GM19468 (cell line): ENCODE measurements at regions not wholly inside any gene's neighbourhood (a gene's known extent, or its start where the extent isn't known, plus 50 kb on each side); places are given as distances from the start of the nearest gene placed in this dataset.

ENCODE experiments used
- ATAC-seq: cut with Tn5 transposase; IDR thresholded peaks from one replicate; pipeline ENCODE4 v1.9.1; 2021; ENCODE audit warnings: mild to moderate bottlenecking, moderate library complexity, moderate number of reproducible peaks; ENCODE audit not compliant: unreplicated experiment; ENCODE audit errors: extremely low read depth

DNA sequence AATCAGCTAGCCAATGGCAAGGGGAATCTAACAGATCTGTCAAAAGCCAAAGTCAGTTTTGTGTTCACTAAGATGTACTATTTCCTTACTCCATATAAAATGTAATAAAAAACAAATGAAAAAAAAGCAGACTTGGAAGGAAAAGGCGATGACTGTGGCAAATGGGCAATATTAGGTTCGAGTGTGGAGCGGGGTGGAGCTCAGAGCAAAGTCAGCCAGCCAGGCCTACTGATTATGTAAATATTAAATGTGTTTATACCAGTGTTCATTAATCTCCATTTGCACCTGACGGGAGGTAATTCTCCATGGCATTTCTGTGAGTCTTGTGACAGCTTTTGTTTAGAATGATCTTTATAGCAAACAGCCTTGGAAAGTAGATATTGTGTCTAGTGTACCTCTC is 96.2 kb upstream of the KCNMB2 start:
- ATAC-seq: no peak

DNA sequence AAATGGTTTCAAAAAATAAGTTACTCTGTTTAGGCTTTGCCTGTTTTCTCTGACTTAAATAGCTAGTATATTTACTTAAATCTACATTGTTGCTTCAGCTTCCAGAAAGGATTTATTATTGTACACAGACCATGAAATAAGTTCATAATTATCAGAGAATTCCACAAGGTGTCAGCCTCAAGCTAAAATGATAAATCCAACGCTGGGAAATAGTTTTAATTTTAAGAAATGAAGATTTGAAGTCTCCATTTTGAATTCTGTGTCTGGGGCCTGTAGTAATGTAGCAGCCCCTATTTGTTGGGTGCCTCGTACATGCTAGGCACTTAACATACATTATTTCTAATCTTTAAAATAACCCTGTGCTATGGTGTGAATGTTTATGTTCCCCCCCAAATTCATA is 92.6 kb upstream of the KCNMB2 start:
- no peak for ATAC-seq

GRCh38 chr3:178445139-178445538 is 91.1 kb upstream of the KCNMB2 start:
- ATAC-seq: no peak

GRCh38 chr3:178446059-178446458 is 90.2 kb upstream of the KCNMB2 start:
- ATAC-seq: no peak

- ATAC-seq: no peak
Observed at GRCh38 chr3:178450476-178450875, 85.8 kb upstream of the KCNMB2 start.

GRCh38 chr3:178451799-178452198 is 84.4 kb upstream of the KCNMB2 start:
- no peak for ATAC-seq

DNA sequence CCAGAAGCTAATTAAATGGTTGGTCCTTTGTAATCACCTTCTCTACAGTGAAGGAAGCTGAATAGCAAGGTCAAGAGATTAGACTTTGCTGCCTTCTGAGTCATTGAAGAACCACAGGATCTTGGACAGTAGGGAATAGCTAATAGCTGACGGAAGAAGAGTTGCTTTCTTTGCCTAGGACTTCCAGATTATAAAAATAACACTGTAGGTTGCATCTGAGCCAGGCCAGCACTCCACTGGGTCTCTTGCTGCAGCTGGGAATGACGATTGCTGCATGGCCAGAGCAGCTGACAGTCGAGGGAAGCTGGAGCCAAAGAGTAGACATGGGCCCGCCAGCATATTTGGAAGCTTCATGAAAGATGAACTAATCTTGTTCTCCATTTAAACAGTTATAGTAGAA is 81.5 kb upstream of the KCNMB2 start:
- no peak for ATAC-seq

DNA sequence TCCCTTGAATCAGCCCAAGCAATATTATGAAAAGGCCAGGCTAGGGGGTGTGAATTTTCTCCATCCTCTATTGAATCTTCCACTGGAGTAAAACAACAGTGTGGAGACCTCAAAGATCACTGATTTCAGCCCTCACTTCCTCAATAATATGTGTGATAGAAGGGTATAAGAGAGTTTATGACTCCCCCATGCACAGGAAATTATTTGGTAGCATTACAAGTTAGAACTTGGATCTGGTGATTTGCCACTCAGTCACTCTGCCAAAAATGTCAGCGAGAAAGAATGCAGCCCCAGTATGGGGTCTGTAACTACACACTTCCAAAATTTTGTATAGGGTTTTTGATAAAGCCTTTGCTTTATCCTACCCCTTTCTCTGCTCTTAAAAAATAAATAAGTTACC is 81.0 kb upstream of the KCNMB2 start:
- no peak for ATAC-seq

- no peak for ATAC-seq
Observed at GRCh38 chr3:178455946-178456345, 80.3 kb upstream of the KCNMB2 start.

DNA sequence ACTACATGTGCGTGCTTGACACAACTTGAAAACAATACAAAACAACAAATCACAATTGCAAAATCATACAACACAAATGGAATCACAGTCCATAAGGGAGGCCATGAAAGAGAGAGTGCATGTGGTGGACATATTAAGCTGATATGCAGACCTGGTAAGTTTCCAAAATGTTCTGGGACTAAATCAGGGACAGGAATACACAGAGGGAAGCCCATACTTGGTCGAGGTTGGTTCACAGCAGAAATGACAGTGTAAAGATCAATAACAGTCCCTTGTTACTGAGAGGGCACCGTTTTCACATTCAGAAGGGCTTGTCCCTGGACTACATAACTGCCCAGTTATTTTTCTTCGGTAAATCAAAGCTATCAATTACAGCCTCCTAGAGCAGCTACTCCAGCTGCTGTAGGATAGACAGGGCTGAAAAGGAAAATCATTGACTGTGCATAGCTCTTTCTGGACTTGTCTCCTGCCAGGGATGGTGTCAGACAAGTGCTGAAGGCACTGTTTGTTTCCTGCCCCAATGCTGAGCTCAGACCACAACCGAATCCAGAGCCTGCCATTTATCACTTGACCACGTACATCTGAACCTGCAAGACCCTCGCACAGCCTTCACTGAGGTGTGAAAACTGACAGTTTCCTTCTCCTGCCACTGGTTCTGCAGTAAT is 79.5 kb upstream of the KCNMB2 start:
- no peak for ATAC-seq

DNA sequence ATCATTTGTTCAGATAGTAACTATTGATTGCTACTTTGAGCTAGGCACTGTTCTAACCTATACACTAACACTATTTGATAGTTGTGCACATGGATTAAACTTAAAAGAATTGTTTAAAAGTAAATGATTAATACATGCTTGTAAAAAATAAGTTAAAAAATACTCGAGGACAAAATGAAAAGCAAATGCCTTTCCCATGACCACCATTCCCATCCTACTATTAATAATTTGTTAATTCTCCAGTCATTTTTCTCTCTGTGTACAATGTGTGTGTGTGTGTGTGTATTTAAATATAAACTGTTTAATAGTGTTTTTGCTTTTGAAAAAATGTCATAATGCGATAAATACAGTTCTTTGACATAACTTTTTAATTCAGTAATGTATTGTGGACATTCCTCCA is 78.7 kb upstream of the KCNMB2 start:
- no peak for ATAC-seq

DNA sequence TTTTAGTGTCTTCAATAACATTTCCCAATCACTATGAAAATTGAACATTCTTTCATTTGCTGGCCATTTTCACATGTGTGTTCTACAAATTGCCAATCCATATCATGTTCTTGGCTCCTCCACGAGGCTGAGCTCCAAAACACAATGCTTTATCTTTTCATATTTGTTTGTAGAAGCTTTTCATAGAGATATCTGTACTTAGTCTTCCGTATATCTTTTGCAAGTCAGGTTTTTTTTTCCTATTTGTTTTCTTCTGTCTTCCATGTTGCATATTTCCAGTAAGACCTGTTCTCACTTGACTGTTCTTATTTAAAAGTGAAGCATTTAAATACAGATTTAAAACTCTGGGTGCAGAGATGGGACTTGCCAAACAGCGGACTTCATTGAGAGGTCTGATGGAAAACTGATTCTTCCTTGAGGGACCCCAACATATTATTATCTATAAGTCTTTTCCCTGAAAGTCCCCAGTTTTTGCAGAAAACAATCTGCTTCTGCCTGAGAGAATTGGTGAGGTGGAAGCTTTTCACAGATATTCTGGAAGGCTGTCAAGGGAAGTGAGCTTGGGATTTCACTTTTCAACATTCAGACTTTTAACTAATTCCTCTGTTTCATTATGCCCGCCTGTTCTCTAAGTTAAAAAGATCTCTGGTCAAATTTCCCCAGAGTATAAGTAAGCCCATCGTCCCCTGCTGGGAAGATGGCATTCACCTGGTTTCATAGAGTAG is 77.8 kb upstream of the KCNMB2 start:
- ATAC-seq: no peak

- no peak for ATAC-seq
Observed at GRCh38 chr3:178459038-178459410, 77.2 kb upstream of the KCNMB2 start.

DNA sequence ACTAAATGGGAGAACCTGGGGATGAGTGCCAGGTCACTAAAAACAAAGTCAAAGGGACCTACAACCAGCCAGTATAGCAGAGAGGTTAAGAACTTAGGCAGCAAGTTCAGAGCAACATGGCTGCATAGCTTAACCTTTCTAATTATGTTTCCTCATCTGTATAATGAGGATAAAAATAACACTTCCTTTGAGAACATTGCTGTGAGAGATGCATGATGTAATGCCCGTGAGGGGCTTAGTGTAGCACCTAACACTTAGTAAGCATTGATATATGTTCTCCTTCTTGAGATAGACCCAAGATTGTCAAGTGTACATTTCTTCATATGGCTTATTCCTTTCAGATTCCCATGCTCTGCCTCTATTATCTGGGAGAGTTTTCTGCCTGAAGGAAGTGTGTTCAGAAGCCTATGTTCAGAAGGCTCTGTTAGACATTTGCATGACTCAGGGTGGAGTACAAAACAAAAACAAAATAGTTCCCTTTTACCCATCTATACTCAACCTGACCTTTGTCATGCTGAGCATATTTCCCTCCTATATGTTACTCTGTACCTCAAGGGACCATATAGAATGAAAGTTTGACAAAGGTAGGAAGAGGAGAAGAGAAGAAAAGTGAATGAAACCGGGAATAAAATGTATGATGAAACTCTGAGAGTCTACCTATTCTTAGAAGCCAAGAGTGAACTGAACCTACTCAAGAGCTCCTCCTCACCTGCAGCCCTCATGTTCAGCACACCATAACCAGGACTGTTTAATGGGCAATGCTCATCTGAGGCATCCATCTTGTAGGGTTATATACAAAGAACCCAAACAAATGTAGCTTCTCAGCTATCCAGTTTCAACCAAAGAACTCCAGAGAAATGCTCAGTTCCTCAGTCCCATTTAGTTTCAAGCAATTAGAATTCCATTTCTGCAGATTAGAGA is 70.7 kb upstream of the KCNMB2 start:
- no peak for ATAC-seq

DNA sequence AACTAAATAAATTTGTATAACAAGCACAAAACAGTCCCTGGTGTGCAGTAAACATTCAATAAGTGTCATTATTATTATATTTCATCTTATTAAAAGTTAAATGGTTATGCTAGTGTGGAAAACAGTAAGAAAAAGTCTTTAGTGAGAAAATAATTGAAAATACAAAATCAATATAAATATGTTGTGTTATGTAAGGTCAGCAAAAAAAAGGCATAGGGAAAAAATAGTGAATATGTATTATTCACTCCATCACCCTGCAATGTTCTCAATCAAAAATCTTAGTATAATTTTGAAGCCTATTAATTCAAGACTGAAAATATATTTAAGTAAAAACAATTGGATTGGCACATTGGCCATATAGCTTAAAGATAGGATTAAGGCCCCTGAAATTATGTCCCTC is 63.3 kb upstream of the KCNMB2 start:
- ATAC-seq: no peak

DNA sequence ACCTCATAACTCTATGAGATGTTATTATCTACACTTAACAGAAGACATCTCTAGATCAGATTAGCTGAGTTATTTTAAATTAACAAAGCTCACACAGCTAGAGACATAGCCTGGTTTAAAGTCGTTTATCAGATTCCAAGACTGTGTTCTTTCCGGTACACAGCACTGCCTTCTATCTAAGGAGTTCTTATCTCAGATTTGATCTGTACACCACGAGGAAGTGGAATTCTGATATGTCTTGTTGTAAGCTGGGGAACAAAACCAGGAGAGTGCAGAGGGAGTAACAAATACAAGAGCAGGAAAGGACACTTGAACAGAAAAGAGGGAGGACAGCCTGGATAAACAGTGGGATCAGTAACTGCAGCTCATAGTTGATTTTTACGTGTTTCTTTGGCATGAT is 61.7 kb upstream of the KCNMB2 start:
- ATAC-seq: no peak

- ATAC-seq: no peak
Observed at GRCh38 chr3:178475062-178475461, 61.2 kb upstream of the KCNMB2 start.

- no peak for ATAC-seq
Observed at GRCh38 chr3:178476886-178477285, 59.4 kb upstream of the KCNMB2 start.

GRCh38 chr3:178479446-178479845 is 56.8 kb upstream of the KCNMB2 start:
- ATAC-seq: no peak

DNA sequence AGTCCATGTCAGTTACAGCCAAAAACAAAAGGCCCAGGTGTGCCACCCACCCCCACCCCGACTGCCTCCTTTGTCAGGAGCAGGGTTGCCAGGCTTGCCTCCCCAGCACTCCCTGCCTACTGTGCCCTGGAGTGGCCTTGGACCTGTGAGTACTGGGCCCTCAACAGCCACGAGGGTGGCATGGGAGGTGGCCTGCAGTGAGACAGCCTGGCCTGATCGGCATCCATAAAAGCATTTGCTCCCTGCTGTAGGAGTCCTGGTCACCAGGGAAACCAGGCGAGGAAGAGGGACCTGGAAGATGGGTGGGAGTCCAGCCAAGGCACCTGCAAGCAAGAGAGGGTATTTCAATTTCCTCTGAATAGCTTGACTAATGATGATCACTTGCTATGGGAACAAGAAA is 56.4 kb upstream of the KCNMB2 start:
- no peak for ATAC-seq

DNA sequence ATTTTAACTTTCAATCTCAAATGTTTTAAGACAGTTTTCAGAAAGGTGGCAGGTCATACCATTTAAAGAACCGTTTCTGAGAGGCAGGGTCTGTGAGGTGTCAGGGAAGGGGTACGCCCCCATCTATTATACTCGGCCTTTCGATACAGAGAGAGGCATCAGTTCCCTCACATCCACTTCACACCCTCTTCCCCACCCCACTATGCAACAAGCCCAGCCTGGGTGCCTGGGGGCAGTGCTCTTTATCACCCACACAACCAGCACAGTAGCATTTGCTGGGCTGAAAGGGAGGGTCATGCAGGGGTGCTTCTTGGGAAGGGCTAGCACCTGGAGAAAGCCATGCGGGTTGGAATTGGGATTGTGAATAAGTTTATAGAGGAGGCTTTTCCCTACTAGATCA is 56.0 kb upstream of the KCNMB2 start:
- no peak for ATAC-seq
